ENCODE measurements at regions not wholly inside any gene's neighbourhood (a gene's known extent, or its start where the extent isn't known, plus 50 kb on each side); places are given as distances from the start of the nearest gene placed in this dataset.

- H3K4me3 ChIP-seq: no peak overlapping the region
- H3K36me3 ChIP-seq (replicated peaks in 1 of 2): no peaks in the 10 kb centered on the region
- no peak overlapping the region for H3K27ac ChIP-seq
- no peaks in the 10 kb centered on the region for H3K4me1 ChIP-seq (replicated peaks in 1 of 2)
- TF ChIP-seq CTCF (IDR thresholded peaks at IDR 0.05): no peak
- TF ChIP-seq POLR2A (IDR thresholded peaks at IDR 0.05): no peak
- 64 to 76% (median 71%) methylated on average over 15 to 18 of the region's 18 CpGs for WGBS, 4 donors
- intact Hi-C loops (cut with DNase I): no loop called here
- DNase-seq: no peak
- H3K9me3 ChIP-seq (replicated peaks in 1 of 3): no peaks in the 10 kb centered on the region
- H3K27me3 ChIP-seq: no peaks in the 10 kb centered on the region
Observed at GRCh38 chr17:72392056-72393010, 271.5 kb downstream of the SOX9 start.

GRCh38 chr17:72393553-72393952, 272.7 kb downstream of the SOX9 start:
- TF ChIP-seq POLR2A (IDR thresholded peaks at IDR 0.05) (no peak), CTCF (IDR thresholded peaks at IDR 0.05) (no peak)
- no peak overlapping the region for H3K27ac ChIP-seq
- WGBS, 4 donors: 69 to 83% (median 74%) methylated on average over 2 of the region's 2 CpGs
- H3K27me3 ChIP-seq: no peaks in the 10 kb centered on the region
- no peaks in the 10 kb centered on the region for H3K36me3 ChIP-seq (replicated peaks in 1 of 2)
- H3K4me1 ChIP-seq (replicated peaks in 1 of 2): no peaks in the 10 kb centered on the region
- DNase-seq: no peak
- intact Hi-C loops (cut with DNase I): no loop called here
- no peak overlapping the region for H3K4me3 ChIP-seq
- no peaks in the 10 kb centered on the region for H3K9me3 ChIP-seq (replicated peaks in 1 of 3)

- Histone ChIP-seq H3K27ac (no peak overlapping the region), H3K4me3 (no peak overlapping the region), H3K9me3 (replicated peaks in 1 of 3) (no peaks in the 10 kb centered on the region), H3K4me1 (replicated peaks in 1 of 2) (no peaks in the 10 kb centered on the region), H3K27me3 (no peaks in the 10 kb centered on the region), H3K36me3 (replicated peaks in 1 of 2) (no peaks in the 10 kb centered on the region)
- intact Hi-C loops (cut with DNase I): no loop called here
- TF ChIP-seq CTCF (IDR thresholded peaks at IDR 0.05) (no peak), POLR2A (IDR thresholded peaks at IDR 0.05) (no peak)
- 74 to 80% (median 78%) methylated on average over 6 of the region's 6 CpGs for WGBS, 4 donors
- no peak for DNase-seq
Observed at GRCh38 chr17:72394531-72394930, 273.7 kb downstream of the SOX9 start.

GRCh38 chr17:72396121-72396520, 275.3 kb downstream of the SOX9 start:
- no peak overlapping the region for H3K27ac ChIP-seq
- no peaks in the 10 kb centered on the region for H3K4me1 ChIP-seq (replicated peaks in 1 of 2)
- DNase-seq: no peak
- H3K36me3 ChIP-seq (replicated peaks in 1 of 2): no peaks in the 10 kb centered on the region
- WGBS, 4 donors: 88 to 100% (median 95%) methylated on average over 2 to 3 of the region's 3 CpGs
- TF ChIP-seq CTCF (IDR thresholded peaks at IDR 0.05) (no peak), POLR2A (IDR thresholded peaks at IDR 0.05) (no peak)
- no peak overlapping the region for H3K4me3 ChIP-seq
- no peaks in the 10 kb centered on the region for H3K27me3 ChIP-seq
- intact Hi-C loops (cut with DNase I): no loop called here
- no peaks in the 10 kb centered on the region for H3K9me3 ChIP-seq (replicated peaks in 1 of 3)
